Upper lobe of left lung (tissue), 4 donors: ENCODE measurements at regions not wholly inside any gene's neighbourhood (a gene's known extent, or its start where the extent isn't known, plus 50 kb on each side); places are given as distances from the start of the nearest gene placed in this dataset.

Experiments used
- POLR2AphosphoS5 ChIP-seq, 2 donors: sonication (generic); formaldehyde crosslinking; IDR thresholded peaks; one replicate each; pipeline ENCODE4 v1.5.1; 2017; ENCODE audit warnings: antibody characterized with exemption in 2 of 2
- TF ChIP-seq, protein P1 (sequence below), 6 experiments: fragments of 450-650 bp in 4 of 6; fragments of 200-600 bp in 2 of 6; sonication (generic) in 2 of 6; IDR thresholded peaks; one replicate each; pipeline ENCODE4 v1.5.1; 2016 to 2019; ENCODE audit warnings: antibody characterized with exemption in 6 of 6

DNA sequence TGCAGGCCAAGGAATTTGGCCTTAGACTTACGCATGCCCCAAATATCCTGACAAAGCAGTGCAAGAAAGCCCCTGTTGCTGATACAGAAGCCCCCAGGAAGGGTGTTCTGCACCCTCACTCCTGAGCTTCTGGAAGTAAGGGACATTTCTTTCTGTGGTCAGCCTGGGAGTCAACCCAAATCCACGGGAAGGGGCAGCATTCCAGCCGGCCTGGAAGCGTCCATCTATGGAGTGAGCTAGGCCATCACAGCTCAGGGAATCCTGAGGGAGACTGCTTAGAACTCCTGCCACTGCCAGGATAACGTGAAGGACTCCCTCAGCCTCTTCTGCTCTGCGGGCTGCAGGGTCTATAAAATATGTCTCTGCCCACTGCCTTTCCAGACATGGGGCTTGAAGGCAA is 173.9 kb downstream of the ANAPC1 start:
- no peak for TF ChIP-seq POLR2AphosphoS5 (IDR thresholded peaks at IDR 0.05)
- TF ChIP-seq, protein P1, sequence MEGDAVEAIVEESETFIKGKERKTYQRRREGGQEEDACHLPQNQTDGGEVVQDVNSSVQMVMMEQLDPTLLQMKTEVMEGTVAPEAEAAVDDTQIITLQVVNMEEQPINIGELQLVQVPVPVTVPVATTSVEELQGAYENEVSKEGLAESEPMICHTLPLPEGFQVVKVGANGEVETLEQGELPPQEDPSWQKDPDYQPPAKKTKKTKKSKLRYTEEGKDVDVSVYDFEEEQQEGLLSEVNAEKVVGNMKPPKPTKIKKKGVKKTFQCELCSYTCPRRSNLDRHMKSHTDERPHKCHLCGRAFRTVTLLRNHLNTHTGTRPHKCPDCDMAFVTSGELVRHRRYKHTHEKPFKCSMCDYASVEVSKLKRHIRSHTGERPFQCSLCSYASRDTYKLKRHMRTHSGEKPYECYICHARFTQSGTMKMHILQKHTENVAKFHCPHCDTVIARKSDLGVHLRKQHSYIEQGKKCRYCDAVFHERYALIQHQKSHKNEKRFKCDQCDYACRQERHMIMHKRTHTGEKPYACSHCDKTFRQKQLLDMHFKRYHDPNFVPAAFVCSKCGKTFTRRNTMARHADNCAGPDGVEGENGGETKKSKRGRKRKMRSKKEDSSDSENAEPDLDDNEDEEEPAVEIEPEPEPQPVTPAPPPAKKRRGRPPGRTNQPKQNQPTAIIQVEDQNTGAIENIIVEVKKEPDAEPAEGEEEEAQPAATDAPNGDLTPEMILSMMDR (IDR thresholded peaks at IDR 0.05): no peak
